ENCODE measurements at regions not wholly inside any gene's neighbourhood (a gene's known extent, or its start where the extent isn't known, plus 50 kb on each side); places are given as distances from the start of the nearest gene placed in this dataset.

DNA sequence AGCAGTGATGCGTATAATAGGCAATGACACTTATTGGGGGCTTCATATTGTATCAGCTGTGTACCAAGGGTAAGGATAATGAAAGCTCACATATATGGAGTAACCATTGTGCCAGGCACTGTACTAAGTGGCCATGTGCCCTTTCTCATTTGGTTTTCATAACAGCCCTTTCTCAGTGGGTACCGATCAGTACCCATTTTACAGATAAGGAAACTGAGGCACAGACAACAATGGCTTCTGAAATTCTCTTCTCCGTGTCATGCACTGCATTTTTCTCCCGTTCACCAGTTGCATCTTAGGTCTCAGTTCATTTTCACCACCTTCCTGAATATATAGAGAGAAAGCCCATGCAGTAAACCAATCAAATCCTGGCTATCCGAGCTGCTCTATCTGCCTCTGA is 216.7 kb upstream of the RBFOX1 start:
- no peak for DNase-seq
- TF ChIP-seq, protein P1, sequence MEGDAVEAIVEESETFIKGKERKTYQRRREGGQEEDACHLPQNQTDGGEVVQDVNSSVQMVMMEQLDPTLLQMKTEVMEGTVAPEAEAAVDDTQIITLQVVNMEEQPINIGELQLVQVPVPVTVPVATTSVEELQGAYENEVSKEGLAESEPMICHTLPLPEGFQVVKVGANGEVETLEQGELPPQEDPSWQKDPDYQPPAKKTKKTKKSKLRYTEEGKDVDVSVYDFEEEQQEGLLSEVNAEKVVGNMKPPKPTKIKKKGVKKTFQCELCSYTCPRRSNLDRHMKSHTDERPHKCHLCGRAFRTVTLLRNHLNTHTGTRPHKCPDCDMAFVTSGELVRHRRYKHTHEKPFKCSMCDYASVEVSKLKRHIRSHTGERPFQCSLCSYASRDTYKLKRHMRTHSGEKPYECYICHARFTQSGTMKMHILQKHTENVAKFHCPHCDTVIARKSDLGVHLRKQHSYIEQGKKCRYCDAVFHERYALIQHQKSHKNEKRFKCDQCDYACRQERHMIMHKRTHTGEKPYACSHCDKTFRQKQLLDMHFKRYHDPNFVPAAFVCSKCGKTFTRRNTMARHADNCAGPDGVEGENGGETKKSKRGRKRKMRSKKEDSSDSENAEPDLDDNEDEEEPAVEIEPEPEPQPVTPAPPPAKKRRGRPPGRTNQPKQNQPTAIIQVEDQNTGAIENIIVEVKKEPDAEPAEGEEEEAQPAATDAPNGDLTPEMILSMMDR (IDR thresholded peaks at IDR 0.05) = no peak

GRCh38 chr16:7113949-7114348 is 218.7 kb upstream of the RBFOX1 start:
- Histone ChIP-seq H3K36me3 (no peaks in the 10 kb centered on the region), H3K4me3 (no peak overlapping the region), H3K9me3 (no peaks in the 10 kb centered on the region), H3K27me3 (peaks cover 0 to 8% (median 0%) of the 10 kb centered on the region in 4 donors), H3K27ac (no peak overlapping the region), H3K4me1 (no peaks in the 10 kb centered on the region)
- intact Hi-C loops (cut with DNase I) = no loop called here
- FAIRE-seq (no peak), ATAC-seq (no peak), DNase-seq (no peak)
- TF ChIP-seq, protein P1 (IDR thresholded peaks at IDR 0.05) = no peak
- WGBS, 2 donors = 26 to 50% methylated on average over 2 of the region's 2 CpGs

More for the DNA sequence above, 216.7 kb upstream of the RBFOX1 start:
- Histone ChIP-seq H3K27ac (no peak overlapping the region), H3K27me3 (peaks cover 0 to 12% (median 0%) of the 10 kb centered on the region in 4 donors), H3K4me3 (no peak overlapping the region), H3K36me3 (no peaks in the 10 kb centered on the region), H3K9me3 (no peaks in the 10 kb centered on the region), H3K4me1 (no peaks in the 10 kb centered on the region)
- 60 to 71% methylated on average over 5 of the region's 5 CpGs for WGBS, 2 donors
- intact Hi-C loops (cut with DNase I) = no loop called here
- ATAC-seq = no peak
- FAIRE-seq = no peak

GRCh38 chr16:7113395-7113794 is 219.2 kb upstream of the RBFOX1 start:
- no peaks in the 10 kb centered on the region for H3K4me1 ChIP-seq
- TF ChIP-seq, protein P1 (IDR thresholded peaks at IDR 0.05) = no peak
- 61 to 83% methylated on average over 2 of the region's 2 CpGs for WGBS, 2 donors
- no peak overlapping the region for H3K4me3 ChIP-seq
- no peak overlapping the region for H3K27ac ChIP-seq
- FAIRE-seq (no peak), DNase-seq (no peak), ATAC-seq (no peak)
- peaks cover 0 to 8% (median 0%) of the 10 kb centered on the region in 4 donors for H3K27me3 ChIP-seq
- no peaks in the 10 kb centered on the region for H3K9me3 ChIP-seq
- H3K36me3 ChIP-seq = no peaks in the 10 kb centered on the region
- intact Hi-C loops (cut with DNase I) = no loop called here

GRCh38 chr16:7111265-7111664 is 221.4 kb upstream of the RBFOX1 start:
- Histone ChIP-seq H3K27ac (no peak overlapping the region), H3K36me3 (no peaks in the 10 kb centered on the region), H3K9me3 (no peaks in the 10 kb centered on the region), H3K27me3 (peaks cover 0 to 8% (median 0%) of the 10 kb centered on the region in 4 donors), H3K4me1 (no peaks in the 10 kb centered on the region), H3K4me3 (no peak overlapping the region)
- DNase-seq = no peak
- intact Hi-C loops (cut with DNase I) = no loop called here
- no peak for FAIRE-seq
- TF ChIP-seq, protein P1 (IDR thresholded peaks at IDR 0.05) = no peak
- ATAC-seq = no peak
- 5 to 6% methylated on average over 3 of the region's 3 CpGs for WGBS, 2 donors

DNA sequence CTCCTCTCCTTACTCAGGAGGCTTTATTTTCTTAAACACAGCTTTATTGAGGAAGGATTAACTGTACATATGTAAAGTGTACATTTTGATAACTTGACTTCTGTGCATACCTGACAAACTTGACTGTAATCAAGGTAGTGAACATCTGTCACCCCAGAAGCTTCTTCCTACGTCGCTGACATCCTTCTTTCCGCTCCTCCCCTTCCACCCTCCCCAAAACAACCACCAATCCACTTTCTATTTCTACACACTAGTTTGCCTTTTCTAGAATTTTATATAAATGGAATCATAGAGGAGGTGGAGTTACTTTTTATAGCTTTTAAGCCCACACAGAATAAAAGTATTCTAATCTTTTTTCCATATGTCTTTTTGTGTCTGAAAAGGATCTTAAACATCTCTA is 225.2 kb upstream of the RBFOX1 start:
- Histone ChIP-seq H3K9me3 (no peaks in the 10 kb centered on the region), H3K4me3 (no peak overlapping the region), H3K27me3 (no peaks in the 10 kb centered on the region), H3K27ac (no peak overlapping the region), H3K4me1 (no peaks in the 10 kb centered on the region), H3K36me3 (no peaks in the 10 kb centered on the region)
- FAIRE-seq (no peak), DNase-seq (no peak), ATAC-seq (no peak)
- intact Hi-C loops (cut with DNase I) = no loop called here
- 30 to 42% methylated on average over 3 of the region's 3 CpGs for WGBS, 2 donors
- TF ChIP-seq, protein P1 (IDR thresholded peaks at IDR 0.05) = no peak
